NCI-H69 (cell line): ENCODE measurements at regions not wholly inside any gene's neighbourhood (a gene's known extent, or its start where the extent isn't known, plus 50 kb on each side); places are given as distances from the start of the nearest gene placed in this dataset.

Experiments
- DNase-seq: peaks from one replicate; lab custom pipeline; 2025; lab: John Stamatoyannopoulos, UW

DNA sequence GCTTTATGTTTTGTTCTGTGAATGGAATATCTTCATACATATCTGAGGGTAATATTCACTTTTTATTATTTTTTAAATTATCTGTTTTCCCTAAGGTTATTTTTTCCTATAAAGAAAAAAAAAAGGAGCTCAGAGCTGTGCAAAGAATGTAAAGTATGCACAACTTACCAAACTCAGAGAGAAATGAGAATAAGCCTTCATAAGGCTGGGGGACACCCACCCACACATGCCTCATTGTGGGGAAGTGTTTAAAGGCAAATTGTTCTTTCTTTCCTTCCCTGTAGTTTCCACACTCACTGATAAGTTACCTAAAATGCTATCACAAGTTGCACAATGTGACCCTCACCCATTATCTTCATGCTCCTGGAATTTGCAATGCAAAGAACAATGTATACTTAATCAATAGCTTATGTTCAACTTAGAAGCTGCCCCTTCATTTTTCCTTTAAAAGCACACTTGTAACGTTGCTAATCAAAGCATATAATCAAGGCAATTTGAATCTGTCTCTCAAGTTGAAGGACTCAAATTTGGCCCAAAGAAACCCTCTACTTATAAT, 108.1 kb downstream of the GNAT3 start:
- DNase-seq: no peak

DNA sequence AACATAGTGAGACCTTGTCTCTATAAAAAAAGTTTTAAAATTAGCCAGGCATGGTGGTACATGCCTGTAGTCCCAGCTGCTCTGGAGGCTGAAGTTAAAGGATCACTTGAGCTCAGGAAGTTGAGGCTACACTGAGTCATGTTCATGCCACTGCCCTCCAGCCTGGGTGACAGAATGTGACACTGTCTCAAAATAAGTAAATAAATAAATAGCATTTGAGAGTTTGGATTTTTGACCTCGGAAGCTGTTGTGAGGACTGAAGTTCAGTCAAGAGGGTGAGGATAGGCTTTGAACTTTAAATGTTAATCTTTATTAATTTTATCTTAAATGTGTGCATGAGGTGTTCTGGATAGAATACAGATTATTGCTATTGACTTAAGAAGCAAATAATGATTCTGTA, 110.2 kb downstream of the GNAT3 start:
- DNase-seq: no peak

DNA sequence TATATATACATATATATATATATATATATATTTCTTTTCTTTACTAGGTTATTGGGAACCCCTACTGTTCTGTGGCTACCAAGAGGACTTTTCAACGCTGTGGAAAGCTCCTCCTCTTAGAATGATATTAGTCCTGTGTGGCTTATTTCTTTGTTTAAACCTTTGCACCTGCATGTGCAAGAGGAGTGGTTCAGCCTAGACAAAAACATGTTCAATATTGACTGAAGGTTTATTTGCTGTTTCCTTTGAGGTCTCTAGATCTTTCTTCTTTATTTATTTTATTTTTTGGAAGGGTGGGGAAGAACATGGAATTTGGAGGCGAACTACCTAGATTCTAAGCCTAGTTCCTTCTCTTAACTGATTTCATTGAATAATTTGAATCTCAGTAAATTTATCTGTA, 118.1 kb downstream of the GNAT3 start:
- peak; percentile 79 for DNase-seq

- DNase-seq: peak; percentile 70
Observed at GRCh38 chr7:80392229-80393169, 119.4 kb downstream of the GNAT3 start.

- DNase-seq: peak; percentile 95
Observed at GRCh38 chr7:80387634-80388193, 124.2 kb downstream of the GNAT3 start.

DNA sequence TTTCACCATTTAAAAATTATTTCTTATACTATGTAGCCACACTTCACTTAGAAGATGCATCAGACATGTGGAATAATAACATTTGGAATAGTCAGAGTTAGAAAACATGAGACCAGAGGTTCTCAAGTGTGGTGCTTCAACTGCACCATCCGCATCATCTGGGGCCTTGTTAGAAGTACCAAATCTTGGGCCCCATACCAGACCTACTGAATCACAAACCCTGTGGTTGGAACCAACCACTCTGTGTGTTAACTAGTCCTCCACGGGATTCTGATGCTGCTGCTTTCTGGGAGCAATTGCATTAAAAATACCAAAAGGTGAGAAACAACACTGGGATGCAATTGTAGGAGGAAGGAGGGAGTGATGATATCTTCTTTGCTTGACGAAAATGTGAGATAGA, 125.2 kb downstream of the GNAT3 start:
- peak; percentile 67 for DNase-seq

- DNase-seq: peak; percentile 55
Observed at GRCh38 chr7:80385508-80385907, 126.4 kb downstream of the GNAT3 start.

DNA sequence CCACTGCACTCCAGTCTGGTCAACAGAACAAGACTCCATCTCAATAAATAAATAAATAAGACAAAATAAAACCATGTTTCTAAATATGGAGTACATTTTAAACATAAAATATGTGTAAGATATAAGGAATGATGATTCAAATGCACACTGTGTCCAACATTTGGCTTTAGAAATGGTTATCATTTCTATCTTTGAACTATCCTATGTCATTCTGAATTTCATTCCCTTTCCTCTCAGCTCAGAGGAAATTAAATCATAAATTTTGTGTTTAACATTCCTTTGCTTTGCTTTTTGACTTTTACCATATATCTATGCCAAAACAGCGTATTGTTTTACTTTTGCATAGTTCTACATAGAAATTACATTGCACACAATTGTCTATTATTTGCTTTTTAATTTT, 130.9 kb downstream of the GNAT3 start:
- DNase-seq: no peak

DNA sequence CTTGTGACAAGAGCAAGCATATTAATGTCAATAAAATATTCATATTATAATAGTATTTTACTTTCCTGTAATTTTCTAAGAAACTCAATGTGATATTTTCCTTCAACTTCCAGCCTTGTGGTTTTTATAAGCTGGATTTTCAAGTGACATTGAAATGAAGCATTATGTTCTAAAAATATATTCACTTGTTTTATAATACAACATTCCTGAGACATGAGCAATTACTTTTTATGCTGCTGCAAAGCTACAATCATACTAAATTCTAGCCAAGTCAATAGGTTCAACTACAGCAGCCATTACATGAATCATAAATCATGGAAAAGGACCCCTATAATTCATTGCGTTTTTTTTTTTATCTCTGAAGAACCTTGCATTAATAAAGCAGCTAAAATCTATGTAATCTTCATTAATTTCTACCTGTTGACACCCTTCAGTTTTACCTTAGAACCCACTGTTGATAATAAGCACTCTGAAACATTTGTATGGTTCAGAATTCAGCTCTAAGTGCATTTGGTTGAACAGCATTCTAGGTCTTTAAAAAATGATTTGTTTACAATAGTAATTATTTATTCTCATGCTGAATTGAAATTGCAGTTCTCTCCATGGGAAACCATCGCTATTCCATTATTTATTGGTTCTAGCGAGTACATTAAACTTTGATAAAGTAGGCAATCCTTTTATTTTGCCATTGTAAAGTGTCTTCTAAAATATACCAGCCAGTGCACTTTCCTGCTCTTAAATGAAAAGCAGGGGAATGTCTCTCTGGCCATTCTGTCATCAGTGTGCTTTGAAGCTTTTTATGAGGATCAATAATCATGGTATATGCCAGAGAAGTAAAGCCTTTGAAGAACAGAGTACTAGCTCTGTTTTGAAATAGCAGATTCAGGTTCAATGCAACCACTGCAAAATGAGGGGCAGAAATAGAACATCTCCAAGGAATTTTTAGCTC, 132.6 kb downstream of the GNAT3 start:
- DNase-seq: peak; percentile 73

- DNase-seq: no peak
Observed at GRCh38 chr7:80374321-80374720, 137.5 kb downstream of the GNAT3 start.

GRCh38 chr7:80373429-80374032, 138.3 kb downstream of the GNAT3 start:
- peak; percentile 65 for DNase-seq

DNA sequence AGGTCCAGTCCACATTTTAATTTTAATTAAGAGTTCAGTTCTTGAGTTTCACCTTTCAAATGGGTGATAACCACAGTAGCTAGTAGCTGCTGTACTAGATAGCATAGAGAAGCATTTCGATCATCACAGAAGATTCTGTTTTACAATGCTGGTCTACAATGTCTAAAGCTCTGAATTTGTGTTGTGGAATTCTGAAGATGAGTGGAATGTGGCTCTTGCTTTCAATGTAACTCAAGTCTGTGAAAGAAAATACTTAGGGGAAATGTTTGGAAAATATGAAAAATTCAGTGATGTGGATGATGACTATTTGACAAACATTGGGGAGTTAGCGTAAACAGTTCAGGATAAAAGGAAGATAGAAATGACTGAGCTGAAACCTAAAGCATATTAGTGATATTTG, 139.4 kb downstream of the GNAT3 start:
- no peak for DNase-seq

DNA sequence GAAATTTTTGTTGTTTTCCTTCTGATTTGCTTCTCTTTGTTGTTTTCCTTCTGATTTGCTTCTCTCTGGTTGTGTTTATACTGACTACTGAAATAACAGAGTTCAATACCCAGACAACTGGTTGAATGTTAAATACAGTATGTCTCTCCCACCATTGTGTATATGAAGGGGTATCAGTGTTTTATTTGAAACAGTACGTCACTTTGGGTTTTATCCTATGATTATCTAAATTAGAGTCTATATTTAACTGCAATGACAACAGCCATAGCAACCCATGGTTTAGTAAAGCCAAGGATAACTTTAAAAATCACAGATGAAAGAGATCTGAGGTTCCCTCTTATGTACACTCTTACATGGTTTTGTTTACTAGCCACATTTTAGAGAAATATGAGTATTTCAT, 141.3 kb downstream of the GNAT3 start:
- peak; percentile 87 for DNase-seq

GRCh38 chr7:80369321-80369720, 142.5 kb downstream of the GNAT3 start:
- DNase-seq: peak; percentile 75

- DNase-seq: no peak
Observed at GRCh38 chr7:80362677-80363076, 149.2 kb downstream of the GNAT3 start.

DNA sequence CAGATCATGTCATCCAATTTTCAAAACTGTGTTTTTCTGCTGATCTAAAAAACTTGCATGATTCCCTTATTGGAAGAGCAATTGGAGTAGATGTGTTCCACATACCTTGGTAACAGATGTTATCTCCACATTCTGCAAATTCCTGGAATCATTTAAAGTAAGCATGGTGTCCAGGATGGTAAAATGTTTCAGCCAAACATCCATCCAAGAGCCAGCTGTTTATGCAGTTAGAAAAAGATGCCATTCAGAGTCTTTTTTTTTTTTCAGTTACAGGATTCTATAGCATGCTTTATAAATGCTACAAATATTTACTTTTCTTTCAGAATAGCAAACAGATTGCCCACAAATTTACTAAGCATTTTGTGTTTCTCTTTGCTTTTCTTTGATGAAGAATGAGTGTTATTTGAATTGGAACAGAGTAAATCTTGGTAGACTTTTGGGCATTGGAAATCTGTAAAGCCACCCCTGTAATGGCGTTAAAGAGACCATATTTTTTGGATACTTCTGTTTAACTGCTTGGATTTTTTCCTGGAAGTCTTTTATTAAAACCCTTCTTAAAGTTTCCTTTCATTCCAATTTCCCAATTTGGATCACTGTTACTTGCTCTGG, 149.8 kb downstream of the GNAT3 start:
- peak; percentile 40 for DNase-seq

DNA sequence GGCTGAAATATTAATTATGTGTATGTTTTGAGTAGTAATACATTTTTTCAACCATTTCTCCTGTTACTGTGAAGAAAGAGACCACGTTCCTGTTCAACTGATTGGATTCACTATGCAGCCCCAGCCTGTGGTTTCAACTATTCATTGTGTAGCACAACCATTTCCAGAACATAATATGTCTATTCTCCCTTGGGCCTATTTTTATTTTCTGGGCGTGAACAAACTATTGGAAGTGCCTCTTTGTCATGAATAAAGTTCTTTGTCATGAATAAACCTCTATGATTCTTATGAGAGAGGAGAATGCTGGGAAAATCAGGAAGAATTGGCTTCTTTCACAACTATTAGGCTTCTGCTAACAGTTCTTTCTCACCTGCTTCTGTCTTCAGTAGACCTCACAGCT, 152.4 kb downstream of the GNAT3 start:
- DNase-seq: no peak

DNA sequence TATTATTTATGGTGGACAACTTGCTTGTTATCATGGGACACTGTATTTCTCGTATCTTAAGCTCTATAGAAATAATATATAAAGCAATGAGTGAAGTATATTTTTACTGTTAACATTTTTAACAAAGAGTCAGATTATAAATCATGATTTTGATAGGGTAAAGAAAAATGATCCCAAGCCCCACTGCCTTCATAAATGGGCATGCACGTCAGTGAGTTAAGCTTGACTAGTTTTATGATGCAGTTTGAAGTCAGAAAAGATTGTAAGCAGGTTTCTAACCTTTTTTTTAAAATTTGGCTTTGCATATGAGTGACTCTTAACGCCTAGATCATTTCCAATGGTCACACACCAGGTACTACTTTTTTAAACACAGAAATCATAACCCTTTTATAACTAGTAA, 152.8 kb downstream of the GNAT3 start:
- no peak for DNase-seq

DNA sequence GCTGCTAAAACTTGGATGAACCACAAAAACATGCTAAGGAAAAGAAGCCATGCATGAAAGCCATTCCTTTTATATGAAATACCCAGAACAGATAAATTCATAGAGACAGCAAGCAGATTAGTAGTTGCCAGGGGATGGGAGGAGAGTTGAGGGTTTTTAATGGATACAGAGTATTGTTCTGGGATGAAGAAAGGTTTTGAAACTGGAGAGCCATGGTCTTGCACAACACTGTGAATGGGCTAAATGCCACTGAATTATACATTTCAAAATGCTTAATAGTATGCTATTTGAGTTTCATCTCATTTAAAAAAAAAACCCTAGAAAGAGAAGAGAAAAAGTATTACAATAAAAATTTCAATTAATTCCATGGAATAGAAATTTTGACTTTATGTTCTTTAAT, 154.3 kb downstream of the GNAT3 start:
- peak; percentile 92 for DNase-seq

DNA sequence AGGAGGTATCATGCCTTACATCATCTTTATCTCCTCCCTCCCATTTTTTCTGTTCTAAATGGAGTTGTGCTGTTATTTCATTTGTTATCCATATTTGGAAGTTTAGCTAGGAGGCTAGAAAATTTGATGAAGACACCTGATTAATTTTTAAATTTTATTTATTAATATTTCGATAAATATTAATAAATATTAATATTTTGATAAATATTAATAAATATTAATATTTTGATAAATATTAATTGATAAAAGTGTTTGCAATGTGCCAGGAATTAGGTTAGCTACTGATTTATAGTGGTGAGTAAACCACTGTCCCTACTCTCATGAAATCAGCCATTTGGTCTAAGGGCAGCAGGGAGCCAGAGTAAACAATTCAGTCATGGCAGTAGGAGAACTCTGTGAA, 161.4 kb downstream of the GNAT3 start:
- no peak for DNase-seq

- no peak for DNase-seq
Observed at GRCh38 chr7:80348223-80348622, 163.6 kb downstream of the GNAT3 start.
